GM12801 (cell line): ENCODE measurements at regions not wholly inside any gene's neighbourhood (a gene's known extent, or its start where the extent isn't known, plus 50 kb on each side); places are given as distances from the start of the nearest gene placed in this dataset.

Experiments used
- TF ChIP-seq, protein P1 (sequence below): IDR thresholded peaks from one replicate; pipeline ENCODE4 v1.5.1; 2011; ENCODE audit warnings: control low read depth; ENCODE audit not compliant: insufficient read length; ENCODE audit errors: extremely low read depth

DNA sequence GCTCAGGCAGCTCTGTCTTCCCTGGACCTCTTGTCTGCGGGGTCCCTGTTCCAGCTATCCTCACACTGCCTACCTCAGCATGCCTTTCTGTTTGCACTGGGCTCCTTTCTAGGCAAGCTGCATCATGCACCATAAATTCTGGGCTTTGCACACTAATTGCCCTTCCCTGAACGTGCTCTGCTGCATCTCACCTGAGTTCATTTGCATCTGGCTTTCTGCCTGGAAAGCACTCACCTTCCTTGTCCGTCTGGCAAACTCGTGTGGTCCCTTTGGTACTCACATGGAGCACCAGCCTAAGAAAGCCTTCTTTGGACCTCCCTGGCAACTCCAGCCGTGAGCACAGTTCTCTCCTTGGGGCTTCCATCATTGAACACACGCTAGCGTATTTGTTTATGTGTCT is 365.6 kb downstream of the SV2B start:
- TF ChIP-seq, protein P1, sequence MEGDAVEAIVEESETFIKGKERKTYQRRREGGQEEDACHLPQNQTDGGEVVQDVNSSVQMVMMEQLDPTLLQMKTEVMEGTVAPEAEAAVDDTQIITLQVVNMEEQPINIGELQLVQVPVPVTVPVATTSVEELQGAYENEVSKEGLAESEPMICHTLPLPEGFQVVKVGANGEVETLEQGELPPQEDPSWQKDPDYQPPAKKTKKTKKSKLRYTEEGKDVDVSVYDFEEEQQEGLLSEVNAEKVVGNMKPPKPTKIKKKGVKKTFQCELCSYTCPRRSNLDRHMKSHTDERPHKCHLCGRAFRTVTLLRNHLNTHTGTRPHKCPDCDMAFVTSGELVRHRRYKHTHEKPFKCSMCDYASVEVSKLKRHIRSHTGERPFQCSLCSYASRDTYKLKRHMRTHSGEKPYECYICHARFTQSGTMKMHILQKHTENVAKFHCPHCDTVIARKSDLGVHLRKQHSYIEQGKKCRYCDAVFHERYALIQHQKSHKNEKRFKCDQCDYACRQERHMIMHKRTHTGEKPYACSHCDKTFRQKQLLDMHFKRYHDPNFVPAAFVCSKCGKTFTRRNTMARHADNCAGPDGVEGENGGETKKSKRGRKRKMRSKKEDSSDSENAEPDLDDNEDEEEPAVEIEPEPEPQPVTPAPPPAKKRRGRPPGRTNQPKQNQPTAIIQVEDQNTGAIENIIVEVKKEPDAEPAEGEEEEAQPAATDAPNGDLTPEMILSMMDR = no peak

DNA sequence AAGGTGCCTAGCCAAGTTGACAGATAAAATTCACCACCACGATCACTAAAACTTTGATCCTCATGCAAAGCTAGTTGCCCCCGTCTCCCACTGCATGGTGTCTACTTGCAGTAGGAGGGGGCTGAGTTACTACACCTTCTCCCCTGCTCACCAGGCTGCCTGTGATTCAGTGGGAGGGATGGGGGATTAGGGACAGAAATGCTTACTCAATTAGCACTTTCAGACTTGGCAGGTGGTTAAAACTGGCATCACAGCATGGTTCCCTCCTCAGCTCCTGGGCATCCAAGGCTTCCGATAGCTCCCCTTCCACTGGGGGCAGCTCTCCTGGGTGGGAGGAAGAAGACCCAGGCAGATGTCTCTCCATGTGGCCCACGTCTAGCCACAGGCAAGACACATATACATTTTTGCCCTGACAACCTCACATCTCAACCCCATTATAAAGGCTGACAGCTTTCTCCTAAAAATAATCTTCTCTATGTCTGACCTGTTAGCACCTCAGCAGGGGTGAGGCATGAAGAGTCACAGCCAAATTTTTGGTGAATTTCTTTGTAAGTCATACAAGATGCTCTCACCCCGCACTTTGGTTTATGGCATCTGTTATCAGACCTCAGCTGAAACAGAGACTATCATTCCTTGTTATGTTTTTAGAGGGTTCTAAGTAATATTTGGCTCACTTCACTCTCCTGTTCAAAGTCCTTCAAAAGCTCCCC is 369.0 kb downstream of the SV2B start:
- TF ChIP-seq, protein P1 = no peak

DNA sequence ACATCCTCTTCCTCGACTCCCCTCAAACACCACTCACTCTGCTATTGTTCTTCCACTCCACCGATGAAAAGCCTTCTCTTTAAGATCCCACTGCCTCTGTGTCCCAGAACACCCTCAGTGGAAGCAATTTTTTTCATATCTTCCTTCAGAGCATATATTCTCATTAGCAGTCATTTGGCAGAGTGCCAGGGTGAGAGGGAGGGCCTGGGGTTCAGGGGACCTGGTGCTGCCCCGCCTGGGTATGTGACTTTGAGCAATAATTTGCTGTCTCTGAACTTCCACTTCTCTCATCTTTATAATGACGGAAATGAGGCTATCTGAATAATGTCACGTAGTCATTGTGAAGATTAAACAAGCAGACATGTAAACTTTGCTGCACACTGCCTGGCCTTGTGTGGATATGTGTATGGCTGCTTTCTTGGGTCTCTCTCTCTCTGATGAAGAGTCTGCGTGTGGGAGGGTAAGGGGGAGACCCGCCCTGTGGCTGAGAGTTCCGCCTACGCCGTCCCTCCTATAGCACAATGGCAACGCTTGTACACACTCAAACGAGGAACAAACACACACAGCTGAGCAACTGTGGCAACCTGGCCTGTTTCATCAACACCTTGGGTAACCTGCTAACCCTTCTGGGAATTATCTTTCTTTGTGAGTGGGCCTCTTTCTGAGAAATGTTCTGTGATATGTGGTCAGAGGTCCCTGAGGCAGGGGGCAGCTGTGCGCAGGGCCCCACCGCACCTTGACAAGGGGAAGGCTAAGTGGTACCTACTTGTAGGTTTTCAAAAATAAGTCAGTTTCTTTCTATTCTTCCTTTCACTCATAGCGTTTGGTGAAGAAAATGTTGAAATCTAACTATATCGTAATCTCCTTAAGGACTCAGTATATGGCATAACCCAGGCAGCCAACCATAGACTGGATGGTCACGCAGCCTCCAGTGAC is 369.8 kb downstream of the SV2B start:
- TF ChIP-seq, protein P1 = no peak

- TF ChIP-seq, protein P1 = no peak
Measured at GRCh38 chr15:91471468-91471867, 371.4 kb downstream of the SV2B start.

GRCh38 chr15:91472316-91472756 is 372.3 kb downstream of the SV2B start:
- TF ChIP-seq, protein P1 = no peak

GRCh38 chr15:91473894-91474545 is 374.0 kb downstream of the SV2B start:
- TF ChIP-seq, protein P1 = no peak

DNA sequence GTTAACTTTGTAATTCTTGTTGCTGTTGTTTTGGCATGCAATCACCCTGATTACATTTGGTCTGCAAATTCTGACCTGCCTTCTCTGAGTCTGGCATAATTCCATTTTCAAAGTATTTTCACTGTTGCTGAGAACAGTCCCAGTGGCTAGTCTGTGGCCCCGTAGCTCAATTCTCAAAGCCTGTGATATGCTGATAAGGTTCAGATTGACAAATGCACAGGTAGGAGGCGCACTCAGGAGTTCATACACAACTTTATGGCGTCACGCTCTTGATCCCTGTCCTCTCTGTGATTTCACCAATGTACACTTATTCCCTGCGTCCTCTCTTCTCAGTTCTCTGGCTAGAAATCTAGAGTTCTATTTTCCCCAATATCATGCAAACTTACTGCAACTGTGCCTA is 376.6 kb upstream of the SLCO3A1 start:
- TF ChIP-seq, protein P1 = no peak
